Right ventricle myocardium superior (tissue), 1 donor: ENCODE measurements at regions not wholly inside any gene's neighbourhood (a gene's known extent, or its start where the extent isn't known, plus 50 kb on each side); places are given as distances from the start of the nearest gene placed in this dataset.
"Not testable (repeated sequence)": the region's sequence is repeated elsewhere in the genome, so short reads cannot be mapped to it uniquely, and the experiment has no call there.

Experiments
- ATAC-seq: fragments of 200-7000 bp; cut with Tn5 transposase; one replicate; pipeline ENCODE4 v1.9.1; 2020; ENCODE audit warnings: mild to moderate bottlenecking; ENCODE audit not compliant: poor library complexity
- DNase-seq: peaks from one replicate; pipeline ENCODE4 v3.0.0-alpha.2; 2020
- intact Hi-C: fragments of 100-400 bp; cut with DNase I; formaldehyde crosslinking; loops from one replicate; pipeline ENCODE4 v1.11.2; 2022
- donor health status: DM: no; HTN: yes; CAD: no; lungs with severe emphysema.

DNA sequence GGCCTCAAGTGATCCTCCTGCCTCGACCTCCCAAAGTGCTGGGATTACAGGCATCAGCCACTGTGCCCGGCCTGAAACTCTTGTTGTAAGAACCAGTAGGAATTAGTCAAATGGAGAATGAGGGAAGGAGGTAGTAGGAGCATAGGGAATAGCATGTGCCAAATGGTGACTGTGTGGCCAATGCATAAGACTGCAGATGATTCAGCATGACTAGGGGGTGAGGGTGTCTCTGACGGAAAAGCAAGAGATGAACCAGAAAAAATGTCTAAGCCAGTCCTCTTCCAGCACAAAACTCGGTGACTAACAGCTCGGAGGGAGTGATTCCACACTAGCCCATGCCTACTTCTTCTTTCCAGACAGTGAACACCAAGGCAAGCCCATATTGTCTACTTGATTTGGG, 58.2 kb upstream of the DUSP21 start:
- intact Hi-C loops: no loop called here

DNA sequence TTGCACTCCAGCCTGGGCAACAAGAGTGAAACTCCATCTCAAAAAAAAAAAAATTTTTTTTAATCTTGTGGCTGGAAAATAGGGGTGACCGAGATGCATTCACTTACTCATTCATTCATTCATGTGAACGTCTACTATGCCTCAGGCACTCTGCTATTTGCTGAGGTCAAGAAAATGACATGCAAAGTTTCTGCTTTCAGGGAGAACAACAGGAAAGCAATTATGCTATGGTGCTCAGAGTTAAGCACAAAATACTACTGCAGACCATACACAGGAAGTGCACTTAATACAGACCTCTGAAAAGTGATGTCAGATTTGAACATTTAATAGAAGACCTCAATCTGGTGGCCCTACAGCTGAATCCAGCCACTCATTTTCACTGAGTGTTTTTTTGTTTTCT, 59.6 kb upstream of the DUSP21 start:
- ATAC-seq: no peak
- intact Hi-C loops: no loop called here
- DNase-seq: no peak

More for the DNA sequence above, 58.2 kb upstream of the DUSP21 start:
- DNase-seq (no peak), ATAC-seq (no peak)

DNA sequence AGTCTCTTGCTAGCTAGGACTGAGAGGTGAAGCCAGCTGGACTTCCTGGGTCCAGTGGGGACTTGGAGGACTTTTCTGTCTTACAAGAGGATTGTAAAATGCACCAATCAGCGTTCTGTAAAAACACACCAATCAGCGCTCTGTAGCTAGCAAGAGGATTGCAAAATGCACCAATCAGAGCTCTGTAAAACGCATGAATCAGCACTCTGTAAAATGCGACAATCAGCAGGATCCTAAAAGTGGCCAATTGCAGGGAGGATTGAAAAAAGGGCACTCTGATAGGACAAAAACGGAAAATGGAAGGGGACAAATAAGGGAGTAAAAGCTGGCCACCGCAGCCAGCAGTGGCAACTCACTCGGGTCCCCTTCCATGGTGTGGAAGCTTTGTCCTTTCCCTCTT, 65.6 kb upstream of the DUSP21 start:
- ATAC-seq (no peak), DNase-seq (no peak)
- intact Hi-C loops: no loop called here

DNA sequence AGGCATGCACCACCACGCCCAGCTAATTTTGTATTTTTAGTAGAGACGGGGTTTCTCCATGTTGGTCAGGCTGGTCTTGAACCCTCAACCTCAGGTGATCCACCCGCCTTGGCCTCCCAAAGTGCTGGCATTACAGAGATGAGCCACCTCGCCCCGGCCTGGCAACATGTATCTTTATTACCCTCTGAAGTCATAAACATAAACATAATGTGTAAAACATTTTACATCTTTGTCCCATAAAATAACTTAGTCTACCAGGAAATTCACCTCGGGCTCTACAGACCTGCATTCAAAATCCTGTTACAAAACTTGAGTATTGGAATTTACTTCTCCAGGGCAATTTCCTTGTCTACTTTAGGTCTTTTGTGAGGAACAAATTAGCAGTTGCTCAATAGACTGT, 68.1 kb upstream of the DUSP21 start:
- DNase-seq: no peak
- intact Hi-C loops: no loop called here
- no peak for ATAC-seq

- ATAC-seq, DNase-seq, intact Hi-C loops: not testable (repeated sequence)
These were observed 69.8 kb upstream of the DUSP21 start for GRCh38 chrX:44774066-44774465.

GRCh38 chrX:44770121-44770520, 73.7 kb upstream of the DUSP21 start:
- no peak for DNase-seq
- intact Hi-C loops: no loop called here
- ATAC-seq: no peak

GRCh38 chrX:44767308-44767707, 76.5 kb upstream of the DUSP21 start:
- ATAC-seq (no peak), DNase-seq (no peak)
- intact Hi-C loops: no loop called here

GRCh38 chrX:44765556-44765955, 78.3 kb upstream of the DUSP21 start:
- DNase-seq (no peak), ATAC-seq (no peak)
- intact Hi-C loops: no loop called here

- intact Hi-C loops: no loop called here
- DNase-seq (no peak), ATAC-seq (no peak)
These were observed 95.9 kb upstream of the DUSP21 start for GRCh38 chrX:44747969-44748368.

- intact Hi-C loops: no loop called here
- DNase-seq (no peak), ATAC-seq (no peak)
These were observed 96.5 kb upstream of the DUSP21 start for GRCh38 chrX:44747317-44747716.

DNA sequence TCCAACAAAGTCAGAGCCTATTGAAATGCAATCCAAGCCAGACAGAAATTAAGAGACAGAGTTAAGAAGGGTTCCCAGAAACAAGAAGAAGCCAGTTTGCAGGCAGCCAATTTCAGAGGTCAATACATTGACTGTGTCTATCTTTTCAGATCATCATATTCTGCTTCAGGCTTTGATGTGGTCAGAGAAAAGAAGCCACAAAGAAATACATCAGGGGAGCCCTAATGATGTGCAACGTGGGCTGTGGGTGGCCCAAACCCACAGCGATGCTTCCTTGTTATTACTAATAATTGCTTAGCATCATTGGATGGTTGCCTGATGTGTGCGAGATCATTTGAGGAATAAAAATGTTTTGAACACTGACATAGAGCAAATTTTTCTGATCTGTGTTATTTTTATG, 99.0 kb upstream of the DUSP21 start:
- DNase-seq (no peak), ATAC-seq (no peak)
- intact Hi-C loops: no loop called here

- ATAC-seq: no peak
- intact Hi-C loops: no loop called here
- DNase-seq: no peak
These were observed 101.2 kb upstream of the DUSP21 start for GRCh38 chrX:44742480-44743155.

- DNase-seq, intact Hi-C loops, ATAC-seq: not testable (repeated sequence)
These were observed 102.0 kb upstream of the DUSP21 start for GRCh38 chrX:44741859-44742258.

GRCh38 chrX:44741458-44741857, 102.4 kb upstream of the DUSP21 start:
- ATAC-seq, DNase-seq, intact Hi-C loops: not testable (repeated sequence)

- intact Hi-C loops: no loop called here
- ATAC-seq (no peak), DNase-seq (no peak)
These were observed 108.3 kb upstream of the DUSP21 start for GRCh38 chrX:44735498-44735897.

DNA sequence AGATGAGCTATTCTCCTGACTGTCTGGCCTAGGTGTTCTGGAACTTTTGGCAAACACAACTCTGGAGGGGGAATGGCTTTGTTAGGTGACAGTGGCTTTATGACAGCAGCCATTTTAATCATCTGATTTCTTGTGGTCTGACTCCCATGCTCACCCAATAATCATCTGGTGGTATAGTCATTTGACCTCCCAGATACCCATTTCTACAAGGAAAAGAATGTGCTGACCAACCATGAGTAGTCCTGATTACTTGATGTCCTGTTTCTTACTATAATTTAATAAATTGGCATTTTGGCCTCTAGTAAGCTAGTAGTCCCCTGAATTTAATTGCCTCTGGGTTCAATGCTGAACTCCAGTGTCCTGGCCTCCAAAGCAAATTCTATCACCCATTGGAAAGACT, 109.9 kb upstream of the DUSP21 start:
- intact Hi-C loops: no loop called here
- ATAC-seq (no peak), DNase-seq (no peak)

- DNase-seq (no peak), ATAC-seq (no peak)
- intact Hi-C loops: no loop called here
These were observed 112.7 kb upstream of the DUSP21 start for GRCh38 chrX:44731160-44731559.

DNA sequence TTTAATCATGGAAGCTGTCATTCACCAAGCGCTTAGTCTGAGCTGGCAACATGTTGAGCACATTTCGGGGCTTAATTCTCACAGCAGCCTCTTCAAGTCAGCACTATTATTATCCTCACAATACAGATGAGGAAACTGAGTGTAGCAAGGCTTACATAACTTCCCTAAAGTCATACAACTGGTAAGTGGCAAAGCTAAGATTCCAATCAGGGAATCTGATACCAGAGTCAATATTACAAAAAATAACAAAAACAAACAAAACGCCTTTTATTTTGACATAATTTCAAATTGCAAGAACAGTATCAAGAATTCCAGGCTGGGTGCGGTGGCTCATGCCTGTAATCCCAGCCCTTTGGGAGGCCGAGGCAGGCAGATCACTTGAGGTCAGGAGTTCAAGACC, 120.4 kb upstream of the DUSP21 start:
- intact Hi-C loops: no loop called here
- DNase-seq (no peak), ATAC-seq (no peak)

DNA sequence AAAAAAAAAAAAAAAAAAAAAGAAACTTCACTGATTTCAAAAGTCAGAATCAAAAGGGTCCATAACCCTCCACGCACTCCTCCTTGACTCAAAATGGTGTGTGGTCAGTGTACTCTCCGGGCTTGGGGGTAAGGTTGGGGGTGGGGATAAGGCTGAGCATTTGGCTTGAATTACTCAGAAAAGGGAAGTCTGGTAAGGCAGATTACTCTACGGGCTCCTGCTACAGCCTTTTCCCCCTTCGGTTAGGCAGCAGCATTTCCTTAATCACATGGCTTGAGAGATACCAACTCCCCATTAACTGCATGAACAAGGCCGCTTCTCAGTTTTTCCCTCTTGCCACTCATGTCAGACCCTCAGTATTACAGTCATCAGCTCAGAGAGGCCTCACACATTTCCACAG, 135.4 kb upstream of the DUSP21 start:
- ATAC-seq (no peak), DNase-seq (no peak)
- intact Hi-C loops: no loop called here

GRCh38 chrX:44705817-44706551, 137.8 kb upstream of the DUSP21 start:
- ATAC-seq: no peak
- intact Hi-C loops: no loop called here
- DNase-seq: no peak

- ATAC-seq (no peak), DNase-seq (no peak)
- intact Hi-C loops: no loop called here
These were observed 145.5 kb upstream of the DUSP21 start for GRCh38 chrX:44698357-44698756.
